ENCODE measurements at regions not wholly inside any gene's neighbourhood (a gene's known extent, or its start where the extent isn't known, plus 50 kb on each side); places are given as distances from the start of the nearest gene placed in this dataset.

GRCh38 chr5:38099205-38100168, 158.9 kb upstream of the EGFLAM start:
- intact Hi-C loops (cut with micrococcal nuclease) = no loop called here

- intact Hi-C loops (cut with micrococcal nuclease) = no loop called here
These were observed 163.5 kb upstream of the EGFLAM start for GRCh38 chr5:38094889-38095288.

- intact Hi-C loops (cut with micrococcal nuclease) = no loop called here
These were observed 164.5 kb upstream of the EGFLAM start for GRCh38 chr5:38093855-38094254.

GRCh38 chr5:38086777-38087176, 171.6 kb upstream of the EGFLAM start:
- intact Hi-C loops (cut with micrococcal nuclease) = no loop called here

- intact Hi-C loops (cut with micrococcal nuclease) = no loop called here
These were observed 178.5 kb upstream of the EGFLAM start for GRCh38 chr5:38079620-38080402.

GRCh38 chr5:38078161-38078560, 180.2 kb upstream of the EGFLAM start:
- intact Hi-C loops (cut with micrococcal nuclease) = no loop called here

- intact Hi-C loops (cut with micrococcal nuclease) = no loop called here
These were observed 180.7 kb upstream of the EGFLAM start for GRCh38 chr5:38077652-38078051.

GRCh38 chr5:38071831-38072694, 186.3 kb upstream of the EGFLAM start:
- intact Hi-C loops (cut with micrococcal nuclease) = no loop called here

GRCh38 chr5:38070304-38070950, 187.9 kb upstream of the EGFLAM start:
- intact Hi-C loops (cut with micrococcal nuclease) = no loop called here

GRCh38 chr5:38069360-38069759, 189.0 kb upstream of the EGFLAM start:
- intact Hi-C loops (cut with micrococcal nuclease) = no loop called here

GRCh38 chr5:38060354-38060753, 198.0 kb upstream of the EGFLAM start:
- intact Hi-C loops (cut with micrococcal nuclease) = no loop called here

GRCh38 chr5:38059876-38060275, 198.5 kb upstream of the EGFLAM start:
- intact Hi-C loops (cut with micrococcal nuclease) = no loop called here

- intact Hi-C loops (cut with micrococcal nuclease) = no loop called here
These were observed 206.4 kb upstream of the EGFLAM start for GRCh38 chr5:38051711-38052511.

GRCh38 chr5:38048400-38048799, 208.6 kb upstream of the GDNF start:
- intact Hi-C loops (cut with micrococcal nuclease) = no loop called here

GRCh38 chr5:38046103-38046502, 206.3 kb upstream of the GDNF start:
- intact Hi-C loops (cut with micrococcal nuclease) = no loop called here

- intact Hi-C loops (cut with micrococcal nuclease) = no loop called here
These were observed 205.6 kb upstream of the GDNF start for GRCh38 chr5:38045446-38045845.

GRCh38 chr5:38039826-38040225, 200.0 kb upstream of the GDNF start:
- intact Hi-C loops (cut with micrococcal nuclease) = no loop called here

- intact Hi-C loops (cut with micrococcal nuclease) = no loop called here
These were observed 199.2 kb upstream of the GDNF start for GRCh38 chr5:38039091-38039490.

GRCh38 chr5:38036765-38037164, 196.9 kb upstream of the GDNF start:
- intact Hi-C loops (cut with micrococcal nuclease) = no loop called here

- intact Hi-C loops (cut with micrococcal nuclease) = no loop called here
These were observed 192.3 kb upstream of the GDNF start for GRCh38 chr5:38032149-38032548.
